ENCODE measurements at regions not wholly inside any gene's neighbourhood (a gene's known extent, or its start where the extent isn't known, plus 50 kb on each side); places are given as distances from the start of the nearest gene placed in this dataset.

DNA sequence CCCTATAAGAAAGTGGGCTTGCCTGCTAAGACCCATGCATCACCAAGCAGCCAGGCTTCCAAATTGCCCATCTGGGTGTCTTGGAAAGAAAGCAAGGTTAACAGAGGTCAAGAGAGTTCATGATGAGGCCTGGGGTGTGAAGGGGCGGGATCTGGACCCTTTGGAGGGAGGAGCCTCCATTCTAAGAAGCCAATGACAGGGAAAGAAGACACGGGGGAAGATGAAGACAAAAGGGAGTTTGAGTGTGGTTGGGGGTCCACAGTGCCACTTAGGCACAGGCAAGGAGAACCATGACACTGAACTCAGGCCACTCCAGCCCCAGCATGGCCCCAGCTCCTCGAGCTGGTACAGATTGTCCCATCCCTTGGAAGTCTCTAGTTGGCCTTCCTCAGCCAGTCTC is 350.2 kb upstream of the TSHZ3 start:
- no peak overlapping the region for H2AK5ac ChIP-seq (ENCODE audit: low read depth, low read length)
- no peak overlapping the region for H2BK12ac ChIP-seq (ENCODE audit: low read depth, low read length)
- no peaks in the 10 kb centered on the region for H3K27me3 ChIP-seq (replicated peaks in 1 of 4; ENCODE audit: control insufficient read depth in 3 of 4, extremely low read depth in 1 of 4, insufficient read depth in 3 of 4, low read length in 3 of 4)
- H4K20me1 ChIP-seq (replicated peaks in 1 of 2; ENCODE audit: control insufficient read depth in 1 of 2, insufficient read depth in 2 of 2, low read length in 2 of 2): no peaks in the 10 kb centered on the region
- no peak overlapping the region for H3K14ac ChIP-seq (ENCODE audit: insufficient read length)
- no peaks in the 10 kb centered on the region for H3K9me3 ChIP-seq (ENCODE audit: insufficient read depth in 2 of 2, low read depth in 1 of 2, low read length in 1 of 2)
- no peak overlapping the region for H3K27ac ChIP-seq (ENCODE audit: low read depth, low read length)
- H4K8ac ChIP-seq (ENCODE audit: extremely low read depth, insufficient read depth, low read length): no peak overlapping the region
- ChIA-PET CTCF (ENCODE audit: partially characterized antibody) (interaction anchor here (1.8 to 2.4 kb wide), 2 partner anchors 12 to 23 kb away, joined by 4 to 7 read pairs; no protein-coding TSS in a partner anchor), POLR2A (ENCODE audit: partially characterized antibody) (no interaction called here)
- H3K23me2 ChIP-seq (ENCODE audit: low read depth, low read length): no peaks in the 10 kb centered on the region
- no peak overlapping the region for H3K23ac ChIP-seq (ENCODE audit: insufficient read length)
- no peak for TF ChIP-seq BCL11A (IDR thresholded peaks at IDR 0.05; ENCODE audit: low read depth in 2 of 2, low read length in 2 of 2)
- TF ChIP-seq EGR1 (IDR thresholded peaks at IDR 0.05; ENCODE audit: borderline replicate concordance, low read depth, low read length): no peak
- no peak for TF ChIP-seq SP2 (IDR thresholded peaks at IDR 0.05; ENCODE audit: low read length)
- FAIRE-seq (no peak), DNase-seq (ENCODE audit: low read depth in 1 of 2, low spot score in 2 of 2) (no peak)
- no peak overlapping the region for H4K91ac ChIP-seq (replicated peaks; ENCODE audit: insufficient read length, low read length)
- H3K79me2 ChIP-seq (ENCODE audit: control insufficient read depth in 1 of 2, insufficient read depth in 2 of 2, low read length in 2 of 2): no peaks in the 10 kb centered on the region
- no peak overlapping the region for H2BK5ac ChIP-seq (ENCODE audit: low read depth, low read length)
- 88% methylated on average over 3 of the region's 3 CpGs; no CpG with 5 or more reads in 1 of the 2 experiments for WGBS, 2 experiments (ENCODE audit: extremely low coverage in 1 of 2, insufficient coverage in 1 of 2, insufficient read length in 1 of 2, insufficient replicate concordance in 2 of 2, low coverage in 1 of 2, low lambda C conversion rate in 2 of 2, missing lambda C conversion rate in 1 of 2)
- H3K4ac ChIP-seq (replicated peaks; ENCODE audit: insufficient read length, low read depth, low read length): no peak overlapping the region
- no peak overlapping the region for H3K56ac ChIP-seq (replicated peaks; ENCODE audit: insufficient read length, low read depth, low read length)
- H2AFZ ChIP-seq (ENCODE audit: low read length): no peak overlapping the region
- no peak overlapping the region for H3K18ac ChIP-seq (ENCODE audit: extremely low read depth, low read length)
- no peak overlapping the region for H2BK15ac ChIP-seq (ENCODE audit: low read length)
- H3K4me3 ChIP-seq (ENCODE audit: extremely low read depth in 1 of 4, insufficient read depth in 2 of 4, low read depth in 3 of 4, low read length in 4 of 4): no peak overlapping the region
- no peaks in the 10 kb centered on the region for H3K4me1 ChIP-seq (replicated peaks in 1 of 4; ENCODE audit: control insufficient read depth in 3 of 4, insufficient read depth in 4 of 4, low read length in 3 of 4)
- no peaks in the 10 kb centered on the region for H3K36me3 ChIP-seq (ENCODE audit: control insufficient read depth in 2 of 4, insufficient read depth in 4 of 4, low read length in 3 of 4)
- no peak overlapping the region for H3K9ac ChIP-seq (replicated peaks in 1 of 4; ENCODE audit: extremely low read depth in 1 of 4, low read depth in 3 of 4, low read length in 3 of 4)
- no peak overlapping the region for H4K5ac ChIP-seq (ENCODE audit: insufficient read length, low read depth, low read length)
- H2BK120ac ChIP-seq (replicated peaks; ENCODE audit: low read depth, low read length): no peak overlapping the region
- no peaks in the 10 kb centered on the region; the same call in 1 of the 2 replicates for H3K79me1 ChIP-seq (ENCODE audit: low read depth, low read length)
- no peak overlapping the region for H2BK20ac ChIP-seq (ENCODE audit: low read length)
- no peak overlapping the region for H3K4me2 ChIP-seq (ENCODE audit: insufficient read depth in 1 of 2, low read depth in 2 of 2, low read length in 2 of 2)
